Lower leg skin (tissue), 3 donors: ENCODE measurements at regions not wholly inside any gene's neighbourhood (a gene's known extent, or its start where the extent isn't known, plus 50 kb on each side); places are given as distances from the start of the nearest gene placed in this dataset.

ENCODE experiments used
- CTCF ChIP-seq, 3 donors: fragments of 450-650 bp; IDR thresholded peaks; one replicate each; pipeline ENCODE4 v1.5.1; 2016; ENCODE audit warnings: antibody characterized with exemption in 3 of 3, mild to moderate bottlenecking in 3 of 3, moderate library complexity in 2 of 3
- POLR2A ChIP-seq, 2 donors: fragments of 450-650 bp; IDR thresholded peaks; one replicate each; pipeline ENCODE4 v1.6.1; 2016 to 2017; ENCODE audit warnings: antibody characterized with exemption in 2 of 2, mild to moderate bottlenecking in 1 of 2, moderate library complexity in 1 of 2

DNA sequence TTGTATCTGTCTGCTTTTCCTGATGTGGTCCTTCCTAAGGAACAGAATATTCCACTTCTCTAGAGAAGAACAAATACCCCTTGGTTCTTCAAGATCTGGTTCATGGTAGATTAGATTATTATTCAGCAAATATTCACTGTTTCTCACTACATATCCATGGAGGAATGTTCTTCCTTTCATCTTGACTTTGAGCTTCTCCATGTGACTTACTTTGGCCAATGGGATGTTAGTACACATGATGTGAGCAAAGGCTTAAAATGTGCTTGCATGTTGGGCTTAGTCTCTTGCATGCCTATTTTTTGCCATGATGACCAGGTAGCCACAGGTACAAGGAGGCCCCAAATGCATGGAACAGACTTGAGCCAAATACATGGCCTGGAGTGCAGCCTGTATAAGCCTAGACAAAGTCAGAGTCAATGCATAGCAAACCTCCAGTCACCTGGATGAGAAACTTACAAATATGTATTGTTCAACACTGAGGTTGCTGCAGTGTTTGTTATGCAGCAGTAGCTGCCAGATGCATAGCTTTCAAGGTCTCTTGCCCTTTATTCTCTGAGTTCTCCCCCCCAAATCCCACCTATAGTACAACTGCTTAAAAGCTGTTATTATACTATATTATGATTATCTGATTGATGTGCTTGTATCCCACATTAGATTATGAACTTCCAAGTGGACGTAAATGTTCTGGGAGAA lies 50.0 kb upstream of the CHD6 start:
- TF ChIP-seq CTCF (IDR thresholded peaks at IDR 0.05) (no peak), POLR2A (IDR thresholded peaks at IDR 0.05) (no peak)
